SK-N-SH treated with all-trans-retinoic acid at 6 μM for 48 hours (cell line): ENCODE measurements at regions not wholly inside any gene's neighbourhood (a gene's known extent, or its start where the extent isn't known, plus 50 kb on each side); places are given as distances from the start of the nearest gene placed in this dataset.

Experiments used
- ATAC-seq: fragments of 200-7000 bp; cut with Tn5 transposase; 3 replicates; pipeline ENCODE4 v1.9.1; 2020; ENCODE audit warnings: mild to moderate bottlenecking, moderate library complexity
- ARNTL ChIP-seq: fragments of 450-650 bp; formaldehyde crosslinking; IDR thresholded peaks from 2 replicates; pipeline ENCODE4 v1.5.0; 2020; ENCODE audit warnings: low read depth, mild to moderate bottlenecking, moderate library complexity, borderline replicate concordance
- BACH2 ChIP-seq: fragments of 250-450 bp; sonication (Bioruptor Pico); IDR thresholded peaks from 2 replicates; pipeline ENCODE4 v1.9.0; 2021; ENCODE audit warnings: mild to moderate bottlenecking, borderline replicate concordance
- CSDC2 ChIP-seq: fragments of 250-450 bp; sonication (Bioruptor Pico); IDR thresholded peaks from 2 replicates; pipeline ENCODE4 v1.5.0; 2020; ENCODE audit warnings: mild to moderate bottlenecking, moderate library complexity
- ESRRG ChIP-seq: fragments of 250-450 bp; sonication (Bioruptor Pico); IDR thresholded peaks from 2 replicates; pipeline ENCODE4 v1.6.1; 2021; ENCODE audit warnings: mild to moderate bottlenecking
- GLIS3 ChIP-seq: fragments of 250-450 bp; sonication (Bioruptor Pico); IDR thresholded peaks from 2 replicates; pipeline ENCODE4 v1.5.0; 2020; ENCODE audit warnings: mild to moderate bottlenecking, moderate library complexity
- ISL1 ChIP-seq: fragments of 250-450 bp; sonication (Bioruptor Pico); IDR thresholded peaks from 2 replicates; pipeline ENCODE4 v2.1.2; 2022; ENCODE audit warnings: mild to moderate bottlenecking, moderate library complexity
- OSR1 ChIP-seq: fragments of 250-450 bp; sonication (Bioruptor Pico); IDR thresholded peaks from 2 replicates; pipeline ENCODE4 v1.8.0; 2022; ENCODE audit warnings: moderate library complexity, mild to moderate bottlenecking, inconsistent platforms
- PPARA ChIP-seq: fragments of 250-450 bp; sonication (Bioruptor Pico); IDR thresholded peaks from 2 replicates; pipeline ENCODE4 v1.5.0; 2020; ENCODE audit warnings: mild to moderate bottlenecking, borderline replicate concordance
- ZC3H10 ChIP-seq: fragments of 250-450 bp; sonication (Bioruptor Pico); IDR thresholded peaks from 2 replicates; pipeline ENCODE4 v1.5.1; 2021; ENCODE audit warnings: mild to moderate bottlenecking, moderate library complexity
- ZFP3 ChIP-seq: fragments of 250-450 bp; sonication (Bioruptor Pico); IDR thresholded peaks from 2 replicates; pipeline ENCODE4 v1.5.0; 2020; ENCODE audit warnings: mild to moderate bottlenecking, moderate library complexity
- ZNF70 ChIP-seq: fragments of 450-650 bp; formaldehyde crosslinking; IDR thresholded peaks from 2 replicates; pipeline ENCODE4 v1.5.0; 2020; ENCODE audit warnings: mild to moderate bottlenecking, moderate library complexity
- TF ChIP-seq, protein P1 (sequence below): fragments of 250-450 bp; sonication (Bioruptor Pico); IDR thresholded peaks from 2 replicates; pipeline ENCODE4 v1.5.1; 2020; ENCODE audit warnings: low read depth, mild to moderate bottlenecking, moderate library complexity
- TF ChIP-seq, protein P2 (sequence below): fragments of 250-450 bp; sonication (Bioruptor Pico); IDR thresholded peaks from 2 replicates; pipeline ENCODE4 v1.8.0; 2021; ENCODE audit warnings: low read depth, mild to moderate bottlenecking, moderate library complexity, borderline replicate concordance
- TF ChIP-seq, protein P3 (sequence below): fragments of 250-450 bp; sonication (Bioruptor Pico); IDR thresholded peaks from 2 replicates; pipeline ENCODE4 v1.8.0; 2020; ENCODE audit warnings: mild to moderate bottlenecking, moderate library complexity, borderline replicate concordance
- TF ChIP-seq, protein P4 (sequence below): fragments of 250-450 bp; sonication (Bioruptor Pico); IDR thresholded peaks from 2 replicates; pipeline ENCODE4 v1.5.0; 2020; ENCODE audit warnings: mild to moderate bottlenecking, moderate library complexity
- TF ChIP-seq, protein P5 (sequence below): fragments of 250-450 bp; sonication (Bioruptor Pico); IDR thresholded peaks from 2 replicates; pipeline ENCODE4 v1.5.1; 2021; ENCODE audit warnings: mild to moderate bottlenecking, moderate library complexity

DNA sequence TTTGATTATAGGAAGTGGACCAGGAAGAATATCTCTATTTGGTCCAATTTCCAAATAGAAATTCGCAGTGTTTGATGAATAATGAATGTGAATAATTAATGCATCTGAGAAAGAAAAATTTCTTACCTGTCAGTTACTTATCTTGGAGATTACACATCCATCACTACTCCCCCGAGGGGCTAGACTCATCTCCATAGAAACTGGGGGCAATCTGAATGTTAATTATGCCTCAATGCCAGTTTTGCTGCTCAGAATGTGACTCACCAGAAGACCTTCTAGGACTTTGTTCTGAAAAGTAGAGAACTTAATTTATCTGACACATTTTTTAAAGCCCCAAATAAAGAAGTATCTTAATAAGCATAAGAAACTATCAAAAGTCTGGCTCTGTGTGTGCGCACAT lies 233.4 kb upstream of the NR4A3 start:
- ATAC-seq, result no peak
- TF ChIP-seq, protein P1, sequence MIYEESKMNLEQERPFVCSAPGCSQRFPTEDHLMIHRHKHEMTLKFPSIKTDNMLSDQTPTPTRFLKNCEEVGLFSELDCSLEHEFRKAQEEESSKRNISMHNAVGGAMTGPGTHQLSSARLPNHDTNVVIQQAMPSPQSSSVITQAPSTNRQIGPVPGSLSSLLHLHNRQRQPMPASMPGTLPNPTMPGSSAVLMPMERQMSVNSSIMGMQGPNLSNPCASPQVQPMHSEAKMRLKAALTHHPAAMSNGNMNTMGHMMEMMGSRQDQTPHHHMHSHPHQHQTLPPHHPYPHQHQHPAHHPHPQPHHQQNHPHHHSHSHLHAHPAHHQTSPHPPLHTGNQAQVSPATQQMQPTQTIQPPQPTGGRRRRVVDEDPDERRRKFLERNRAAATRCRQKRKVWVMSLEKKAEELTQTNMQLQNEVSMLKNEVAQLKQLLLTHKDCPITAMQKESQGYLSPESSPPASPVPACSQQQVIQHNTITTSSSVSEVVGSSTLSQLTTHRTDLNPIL (CRISPR knock-in tag), result no peak
- no peak for TF ChIP-seq ARNTL (CRISPR knock-in tag)
- no peak for TF ChIP-seq OSR1 (CRISPR knock-in tag)
- TF ChIP-seq, protein P2, sequence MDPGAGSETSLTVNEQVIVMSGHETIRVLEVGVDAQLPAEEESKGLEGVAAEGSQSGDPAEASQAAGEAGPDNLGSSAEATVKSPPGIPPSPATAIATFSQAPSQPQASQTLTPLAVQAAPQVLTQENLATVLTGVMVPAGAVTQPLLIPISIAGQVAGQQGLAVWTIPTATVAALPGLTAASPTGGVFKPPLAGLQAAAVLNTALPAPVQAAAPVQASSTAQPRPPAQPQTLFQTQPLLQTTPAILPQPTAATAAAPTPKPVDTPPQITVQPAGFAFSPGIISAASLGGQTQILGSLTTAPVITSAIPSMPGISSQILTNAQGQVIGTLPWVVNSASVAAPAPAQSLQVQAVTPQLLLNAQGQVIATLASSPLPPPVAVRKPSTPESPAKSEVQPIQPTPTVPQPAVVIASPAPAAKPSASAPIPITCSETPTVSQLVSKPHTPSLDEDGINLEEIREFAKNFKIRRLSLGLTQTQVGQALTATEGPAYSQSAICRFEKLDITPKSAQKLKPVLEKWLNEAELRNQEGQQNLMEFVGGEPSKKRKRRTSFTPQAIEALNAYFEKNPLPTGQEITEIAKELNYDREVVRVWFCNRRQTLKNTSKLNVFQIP (CRISPR knock-in tag), result no peak
- TF ChIP-seq, protein P3, sequence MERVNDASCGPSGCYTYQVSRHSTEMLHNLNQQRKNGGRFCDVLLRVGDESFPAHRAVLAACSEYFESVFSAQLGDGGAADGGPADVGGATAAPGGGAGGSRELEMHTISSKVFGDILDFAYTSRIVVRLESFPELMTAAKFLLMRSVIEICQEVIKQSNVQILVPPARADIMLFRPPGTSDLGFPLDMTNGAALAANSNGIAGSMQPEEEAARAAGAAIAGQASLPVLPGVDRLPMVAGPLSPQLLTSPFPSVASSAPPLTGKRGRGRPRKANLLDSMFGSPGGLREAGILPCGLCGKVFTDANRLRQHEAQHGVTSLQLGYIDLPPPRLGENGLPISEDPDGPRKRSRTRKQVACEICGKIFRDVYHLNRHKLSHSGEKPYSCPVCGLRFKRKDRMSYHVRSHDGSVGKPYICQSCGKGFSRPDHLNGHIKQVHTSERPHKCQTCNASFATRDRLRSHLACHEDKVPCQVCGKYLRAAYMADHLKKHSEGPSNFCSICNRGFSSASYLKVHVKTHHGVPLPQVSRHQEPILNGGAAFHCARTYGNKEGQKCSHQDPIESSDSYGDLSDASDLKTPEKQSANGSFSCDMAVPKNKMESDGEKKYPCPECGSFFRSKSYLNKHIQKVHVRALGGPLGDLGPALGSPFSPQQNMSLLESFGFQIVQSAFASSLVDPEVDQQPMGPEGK (CRISPR knock-in tag), result no peak
- TF ChIP-seq PPARA (CRISPR knock-in tag), result no peak
- TF ChIP-seq ZNF70 (CRISPR knock-in tag), result no peak

DNA sequence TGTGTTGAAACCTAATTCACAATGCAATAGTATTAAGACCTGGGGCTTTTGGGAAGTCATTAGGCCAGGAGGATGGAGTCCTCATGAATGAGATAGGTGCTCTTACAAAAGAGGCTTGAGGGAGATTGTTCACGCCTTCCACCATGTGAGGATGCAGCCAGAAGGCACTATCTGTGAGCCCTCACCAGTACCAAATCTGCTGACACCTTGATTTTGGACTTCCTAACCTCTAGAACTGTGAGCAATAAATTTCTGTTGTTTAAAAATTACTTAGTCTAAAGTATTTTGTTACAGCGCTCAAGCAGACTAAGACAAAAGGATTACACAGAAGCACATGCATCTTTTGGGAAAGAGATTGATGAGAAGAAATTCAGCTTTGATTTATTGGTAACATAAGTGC lies 232.9 kb upstream of the NR4A3 start:
- ATAC-seq, result no peak
- TF ChIP-seq ISL1 (CRISPR knock-in tag) (no peak), ZFP3 (CRISPR knock-in tag) (no peak), ESRRG (CRISPR knock-in tag) (no peak), GLIS3 (no peak), ARNTL (CRISPR knock-in tag) (no peak), CSDC2 (CRISPR knock-in tag) (no peak), OSR1 (CRISPR knock-in tag) (no peak), ZC3H10 (CRISPR knock-in tag) (no peak), BACH2 (CRISPR knock-in tag) (no peak)
- TF ChIP-seq, protein P3 (CRISPR knock-in tag), result no peak
- TF ChIP-seq, protein P2 (CRISPR knock-in tag), result no peak
- TF ChIP-seq, protein P4, sequence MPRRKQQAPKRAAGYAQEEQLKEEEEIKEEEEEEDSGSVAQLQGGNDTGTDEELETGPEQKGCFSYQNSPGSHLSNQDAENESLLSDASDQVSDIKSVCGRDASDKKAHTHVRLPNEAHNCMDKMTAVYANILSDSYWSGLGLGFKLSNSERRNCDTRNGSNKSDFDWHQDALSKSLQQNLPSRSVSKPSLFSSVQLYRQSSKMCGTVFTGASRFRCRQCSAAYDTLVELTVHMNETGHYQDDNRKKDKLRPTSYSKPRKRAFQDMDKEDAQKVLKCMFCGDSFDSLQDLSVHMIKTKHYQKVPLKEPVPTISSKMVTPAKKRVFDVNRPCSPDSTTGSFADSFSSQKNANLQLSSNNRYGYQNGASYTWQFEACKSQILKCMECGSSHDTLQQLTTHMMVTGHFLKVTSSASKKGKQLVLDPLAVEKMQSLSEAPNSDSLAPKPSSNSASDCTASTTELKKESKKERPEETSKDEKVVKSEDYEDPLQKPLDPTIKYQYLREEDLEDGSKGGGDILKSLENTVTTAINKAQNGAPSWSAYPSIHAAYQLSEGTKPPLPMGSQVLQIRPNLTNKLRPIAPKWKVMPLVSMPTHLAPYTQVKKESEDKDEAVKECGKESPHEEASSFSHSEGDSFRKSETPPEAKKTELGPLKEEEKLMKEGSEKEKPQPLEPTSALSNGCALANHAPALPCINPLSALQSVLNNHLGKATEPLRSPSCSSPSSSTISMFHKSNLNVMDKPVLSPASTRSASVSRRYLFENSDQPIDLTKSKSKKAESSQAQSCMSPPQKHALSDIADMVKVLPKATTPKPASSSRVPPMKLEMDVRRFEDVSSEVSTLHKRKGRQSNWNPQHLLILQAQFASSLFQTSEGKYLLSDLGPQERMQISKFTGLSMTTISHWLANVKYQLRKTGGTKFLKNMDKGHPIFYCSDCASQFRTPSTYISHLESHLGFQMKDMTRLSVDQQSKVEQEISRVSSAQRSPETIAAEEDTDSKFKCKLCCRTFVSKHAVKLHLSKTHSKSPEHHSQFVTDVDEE (CRISPR knock-in tag), result no peak
- TF ChIP-seq, protein P5, sequence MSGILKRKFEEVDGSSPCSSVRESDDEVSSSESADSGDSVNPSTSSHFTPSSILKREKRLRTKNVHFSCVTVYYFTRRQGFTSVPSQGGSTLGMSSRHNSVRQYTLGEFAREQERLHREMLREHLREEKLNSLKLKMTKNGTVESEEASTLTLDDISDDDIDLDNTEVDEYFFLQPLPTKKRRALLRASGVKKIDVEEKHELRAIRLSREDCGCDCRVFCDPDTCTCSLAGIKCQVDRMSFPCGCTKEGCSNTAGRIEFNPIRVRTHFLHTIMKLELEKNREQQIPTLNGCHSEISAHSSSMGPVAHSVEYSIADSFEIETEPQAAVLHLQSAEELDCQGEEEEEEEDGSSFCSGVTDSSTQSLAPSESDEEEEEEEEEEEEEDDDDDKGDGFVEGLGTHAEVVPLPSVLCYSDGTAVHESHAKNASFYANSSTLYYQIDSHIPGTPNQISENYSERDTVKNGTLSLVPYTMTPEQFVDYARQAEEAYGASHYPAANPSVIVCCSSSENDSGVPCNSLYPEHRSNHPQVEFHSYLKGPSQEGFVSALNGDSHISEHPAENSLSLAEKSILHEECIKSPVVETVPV, result no peak
- TF ChIP-seq, protein P1 (CRISPR knock-in tag), result no peak
- TF ChIP-seq, all 23 proteins: peak for 0
